HL-60 (cell line): ENCODE measurements at regions not wholly inside any gene's neighbourhood (a gene's known extent, or its start where the extent isn't known, plus 50 kb on each side); places are given as distances from the start of the nearest gene placed in this dataset.

Experiments used
- GABPA ChIP-seq: IDR thresholded peaks from 2 replicates; pipeline ENCODE4 v1.6.1; 2012; ENCODE audit warnings: low read depth
- POLR2AphosphoS5 ChIP-seq: IDR thresholded peaks from 2 replicates; pipeline ENCODE4 v1.6.1; 2012; ENCODE audit warnings: low read depth
- SPI1 ChIP-seq: IDR thresholded peaks from 2 replicates; pipeline ENCODE4 v1.6.1; 2012; ENCODE audit warnings: low read depth, mild to moderate bottlenecking, borderline replicate concordance
- TF ChIP-seq, protein P1 (sequence below): IDR thresholded peaks from one replicate; pipeline ENCODE4 v1.5.1; 2011; ENCODE audit warnings: low read length, control low read depth, inconsistent platforms; ENCODE audit not compliant: insufficient read depth
- TF ChIP-seq, protein P2 (sequence below): IDR thresholded peaks from 2 replicates; pipeline ENCODE4 v1.6.1; 2012; ENCODE audit warnings: low read depth; ENCODE audit not compliant: insufficient replicate concordance

DNA sequence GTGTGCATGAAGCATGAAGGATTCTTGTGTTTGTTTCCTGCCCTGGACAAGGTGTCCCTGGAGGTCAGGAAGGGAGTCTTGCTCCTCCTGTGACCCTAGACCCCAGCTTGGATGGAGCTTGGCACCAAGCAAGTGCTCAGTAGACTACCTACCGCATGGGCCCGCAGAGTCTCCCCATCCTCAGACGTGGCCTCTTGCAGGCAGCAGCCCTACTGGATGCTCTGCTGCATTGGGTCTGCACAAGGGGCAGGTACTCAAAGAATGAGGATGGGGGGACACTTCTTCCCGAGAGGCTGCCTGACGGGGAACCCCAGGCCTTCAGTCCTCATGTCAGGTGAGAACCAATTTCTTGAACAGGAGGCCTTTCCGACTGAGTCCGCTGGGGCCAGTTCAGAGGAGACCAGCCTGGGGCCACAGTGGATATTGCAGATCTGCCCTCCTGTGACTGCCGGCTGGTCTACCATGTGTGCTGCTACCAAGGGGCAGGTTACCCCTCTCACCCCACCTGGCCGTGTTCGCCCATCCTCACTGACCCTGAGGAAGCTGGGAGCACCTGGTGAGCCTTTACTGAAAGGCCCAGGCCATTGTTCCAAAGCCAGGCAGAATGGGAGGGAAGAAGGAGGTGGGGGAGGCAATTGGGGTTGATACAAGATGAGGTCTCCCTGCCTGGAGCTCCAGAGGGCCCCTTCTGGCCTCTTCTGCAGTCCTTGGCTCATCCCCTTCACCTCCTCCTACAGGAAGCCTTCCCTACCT lies 206.3 kb downstream of the RAB11FIP4 start:
- TF ChIP-seq, protein P1, sequence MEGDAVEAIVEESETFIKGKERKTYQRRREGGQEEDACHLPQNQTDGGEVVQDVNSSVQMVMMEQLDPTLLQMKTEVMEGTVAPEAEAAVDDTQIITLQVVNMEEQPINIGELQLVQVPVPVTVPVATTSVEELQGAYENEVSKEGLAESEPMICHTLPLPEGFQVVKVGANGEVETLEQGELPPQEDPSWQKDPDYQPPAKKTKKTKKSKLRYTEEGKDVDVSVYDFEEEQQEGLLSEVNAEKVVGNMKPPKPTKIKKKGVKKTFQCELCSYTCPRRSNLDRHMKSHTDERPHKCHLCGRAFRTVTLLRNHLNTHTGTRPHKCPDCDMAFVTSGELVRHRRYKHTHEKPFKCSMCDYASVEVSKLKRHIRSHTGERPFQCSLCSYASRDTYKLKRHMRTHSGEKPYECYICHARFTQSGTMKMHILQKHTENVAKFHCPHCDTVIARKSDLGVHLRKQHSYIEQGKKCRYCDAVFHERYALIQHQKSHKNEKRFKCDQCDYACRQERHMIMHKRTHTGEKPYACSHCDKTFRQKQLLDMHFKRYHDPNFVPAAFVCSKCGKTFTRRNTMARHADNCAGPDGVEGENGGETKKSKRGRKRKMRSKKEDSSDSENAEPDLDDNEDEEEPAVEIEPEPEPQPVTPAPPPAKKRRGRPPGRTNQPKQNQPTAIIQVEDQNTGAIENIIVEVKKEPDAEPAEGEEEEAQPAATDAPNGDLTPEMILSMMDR = no peak
- TF ChIP-seq, protein P2, sequence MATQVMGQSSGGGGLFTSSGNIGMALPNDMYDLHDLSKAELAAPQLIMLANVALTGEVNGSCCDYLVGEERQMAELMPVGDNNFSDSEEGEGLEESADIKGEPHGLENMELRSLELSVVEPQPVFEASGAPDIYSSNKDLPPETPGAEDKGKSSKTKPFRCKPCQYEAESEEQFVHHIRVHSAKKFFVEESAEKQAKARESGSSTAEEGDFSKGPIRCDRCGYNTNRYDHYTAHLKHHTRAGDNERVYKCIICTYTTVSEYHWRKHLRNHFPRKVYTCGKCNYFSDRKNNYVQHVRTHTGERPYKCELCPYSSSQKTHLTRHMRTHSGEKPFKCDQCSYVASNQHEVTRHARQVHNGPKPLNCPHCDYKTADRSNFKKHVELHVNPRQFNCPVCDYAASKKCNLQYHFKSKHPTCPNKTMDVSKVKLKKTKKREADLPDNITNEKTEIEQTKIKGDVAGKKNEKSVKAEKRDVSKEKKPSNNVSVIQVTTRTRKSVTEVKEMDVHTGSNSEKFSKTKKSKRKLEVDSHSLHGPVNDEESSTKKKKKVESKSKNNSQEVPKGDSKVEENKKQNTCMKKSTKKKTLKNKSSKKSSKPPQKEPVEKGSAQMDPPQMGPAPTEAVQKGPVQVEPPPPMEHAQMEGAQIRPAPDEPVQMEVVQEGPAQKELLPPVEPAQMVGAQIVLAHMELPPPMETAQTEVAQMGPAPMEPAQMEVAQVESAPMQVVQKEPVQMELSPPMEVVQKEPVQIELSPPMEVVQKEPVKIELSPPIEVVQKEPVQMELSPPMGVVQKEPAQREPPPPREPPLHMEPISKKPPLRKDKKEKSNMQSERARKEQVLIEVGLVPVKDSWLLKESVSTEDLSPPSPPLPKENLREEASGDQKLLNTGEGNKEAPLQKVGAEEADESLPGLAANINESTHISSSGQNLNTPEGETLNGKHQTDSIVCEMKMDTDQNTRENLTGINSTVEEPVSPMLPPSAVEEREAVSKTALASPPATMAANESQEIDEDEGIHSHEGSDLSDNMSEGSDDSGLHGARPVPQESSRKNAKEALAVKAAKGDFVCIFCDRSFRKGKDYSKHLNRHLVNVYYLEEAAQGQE = no peak
- no peak for TF ChIP-seq POLR2AphosphoS5
- TF ChIP-seq GABPA = no peak
- TF ChIP-seq SPI1 = no peak
